GM18498 (cell line): ENCODE measurements at regions not wholly inside any gene's neighbourhood (a gene's known extent, or its start where the extent isn't known, plus 50 kb on each side); places are given as distances from the start of the nearest gene placed in this dataset.
A peak's percentile ranks its signal among the peaks of the same experiment; 100 is the strongest.

Experiments
- ATAC-seq: cut with Tn5 transposase; IDR thresholded peaks from one replicate; pipeline ENCODE4 v1.9.1; 2021; ENCODE audit warnings: mild to moderate bottlenecking, moderate library complexity; ENCODE audit not compliant: unreplicated experiment

GRCh38 chr1:70874818-70875217 is 172.8 kb downstream of the PTGER3 start:
- no peak for ATAC-seq

GRCh38 chr1:70877343-70877742 is 170.3 kb downstream of the PTGER3 start:
- ATAC-seq = no peak

- ATAC-seq = no peak
Observed at GRCh38 chr1:70887936-70888335, 159.7 kb downstream of the PTGER3 start.

- ATAC-seq = no peak
Observed at GRCh38 chr1:70888722-70889121, 158.9 kb downstream of the PTGER3 start.

- no peak for ATAC-seq
Observed at GRCh38 chr1:70890408-70890807, 157.2 kb downstream of the PTGER3 start.

GRCh38 chr1:70891051-70891843 is 156.4 kb downstream of the PTGER3 start:
- no peak for ATAC-seq

GRCh38 chr1:70892140-70892539 is 155.5 kb downstream of the PTGER3 start:
- no peak for ATAC-seq

- no peak for ATAC-seq
Observed at GRCh38 chr1:70892930-70893329, 154.7 kb downstream of the PTGER3 start.

- ATAC-seq = no peak
Observed at GRCh38 chr1:70893381-70893780, 154.2 kb downstream of the PTGER3 start.

- no peak for ATAC-seq
Observed at GRCh38 chr1:70895531-70895930, 152.1 kb downstream of the PTGER3 start.

GRCh38 chr1:70896224-70896623 is 151.4 kb downstream of the PTGER3 start:
- no peak for ATAC-seq

- no peak for ATAC-seq
Observed at GRCh38 chr1:70897273-70897672, 150.3 kb downstream of the PTGER3 start.

GRCh38 chr1:70899735-70900134 is 147.9 kb downstream of the PTGER3 start:
- ATAC-seq = no peak

- no peak for ATAC-seq
Observed at GRCh38 chr1:70902211-70902610, 145.4 kb downstream of the PTGER3 start.

- no peak for ATAC-seq
Observed at GRCh38 chr1:70906800-70907199, 140.8 kb downstream of the PTGER3 start.

- ATAC-seq = no peak
Observed at GRCh38 chr1:70907563-70908310, 139.9 kb downstream of the PTGER3 start.

- no peak for ATAC-seq
Observed at GRCh38 chr1:70909262-70909822, 138.3 kb downstream of the PTGER3 start.

GRCh38 chr1:70910013-70910412 is 137.6 kb downstream of the PTGER3 start:
- peak; percentile 72 for ATAC-seq

- ATAC-seq = no peak
Observed at GRCh38 chr1:70911861-70912260, 135.8 kb downstream of the PTGER3 start.

GRCh38 chr1:70914224-70914623 is 133.4 kb downstream of the PTGER3 start:
- ATAC-seq = no peak

- ATAC-seq = no peak
Observed at GRCh38 chr1:70915258-70916033, 132.2 kb downstream of the PTGER3 start.
